ENCODE measurements at regions not wholly inside any gene's neighbourhood (a gene's known extent, or its start where the extent isn't known, plus 50 kb on each side); places are given as distances from the start of the nearest gene placed in this dataset.

GRCh38 chr3:82409842-82410241, 648.4 kb upstream of the GBE1 start:
- TF ChIP-seq EZH2phosphoT487 (IDR thresholded peaks at IDR 0.05; ENCODE audit: borderline replicate concordance, low read length) (no peak), CTCF (conservative IDR thresholded peaks at IDR 0.05; ENCODE audit: low read depth, low read length) (no peak)

Measured in PC-3 (cell line).